ENCODE measurements at regions not wholly inside any gene's neighbourhood (a gene's known extent, or its start where the extent isn't known, plus 50 kb on each side); places are given as distances from the start of the nearest gene placed in this dataset.

DNA sequence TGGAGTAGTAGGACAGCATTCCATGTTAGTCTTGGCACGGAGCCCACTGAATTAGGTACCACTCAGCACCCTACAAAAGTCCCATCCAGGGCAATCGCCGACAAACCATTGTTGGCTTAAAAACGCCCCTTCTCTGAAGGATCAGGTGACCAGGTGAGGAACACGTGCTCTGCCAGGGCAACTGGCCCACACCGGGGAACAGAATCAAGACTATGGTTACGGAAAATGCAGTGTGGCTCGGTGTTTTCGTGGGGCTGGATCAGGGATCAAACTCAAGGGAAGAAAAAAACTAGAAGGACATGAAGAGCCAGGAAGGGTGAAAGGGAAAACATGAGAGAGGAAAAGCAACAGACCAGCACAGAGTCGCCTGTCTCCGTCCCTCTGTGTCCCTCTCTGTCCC, 177.8 kb upstream of the ARID1B start:
- Mint-ChIP-seq H3K9me3 (peaks cover 0 to 8% (median 0%) of the 10 kb centered on the region in 7 donors), H3K27ac (peak overlapping the region in 1 of 3 donors; percentile 2), H3K27me3 (peaks cover 8% of the 10 kb centered on the region), H3K4me3 (no peak overlapping the region), H3K4me1 (peaks cover 0 to 2% (median 0%) of the 10 kb centered on the region in 4 donors), H3K36me3 (no peaks in the 10 kb centered on the region)
- Histone ChIP-seq H3K27me3 (ENCODE audit: control insufficient read depth, insufficient read depth, low read length) (peaks cover 4% of the 10 kb centered on the region), H3K27ac (ENCODE audit: insufficient read depth, low read length, poor library complexity, severe bottlenecking) (no peak overlapping the region), H3K4me1 (ENCODE audit: control insufficient read depth, insufficient read depth, low read length, poor library complexity, severe bottlenecking) (no peaks in the 10 kb centered on the region), H3K4me3 (ENCODE audit: low read depth, low read length) (no peak overlapping the region), H3K36me3 (ENCODE audit: control insufficient read depth, insufficient read depth, low read length) (no peaks in the 10 kb centered on the region), H3K9me3 (ENCODE audit: control insufficient read depth in 2 of 2, low read length in 2 of 2) (no peaks in the 10 kb centered on the region)
- no peak for DNase-seq
- no peak for ATAC-seq (ENCODE audit: low read depth in 2 of 2)

DNA sequence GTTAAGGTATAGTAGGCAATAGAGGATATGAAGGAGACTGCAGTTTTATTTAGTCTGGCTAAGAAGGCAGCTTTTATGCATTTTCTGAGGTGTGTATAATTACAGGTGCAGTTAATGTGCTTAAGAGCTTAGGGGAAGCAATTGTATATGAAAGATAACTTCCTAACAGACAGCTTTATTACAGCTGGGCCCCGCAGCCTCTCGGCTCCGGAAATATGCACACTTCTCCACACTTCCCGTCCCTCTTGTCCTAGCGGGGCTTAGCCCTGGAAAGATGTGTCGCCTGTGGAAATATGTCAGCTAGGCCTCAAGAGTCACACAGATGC, 178.4 kb upstream of the ARID1B start:
- Mint-ChIP-seq H3K27me3 (peaks cover 10% of the 10 kb centered on the region), H3K4me3 (no peak overlapping the region), H3K27ac (peak overlapping the region in 1 of 3 donors; percentile 57), H3K36me3 (no peaks in the 10 kb centered on the region), H3K4me1 (peaks cover 0 to 2% (median 0%) of the 10 kb centered on the region in 4 donors), H3K9me3 (peaks cover 0 to 6% (median 0%) of the 10 kb centered on the region in 7 donors)
- no peak overlapping the region for H3K4me3 ChIP-seq (ENCODE audit: low read depth, low read length)
- H3K4me1 ChIP-seq (ENCODE audit: control insufficient read depth, insufficient read depth, low read length, poor library complexity, severe bottlenecking) = no peaks in the 10 kb centered on the region
- peaks cover 4% of the 10 kb centered on the region for H3K27me3 ChIP-seq (ENCODE audit: control insufficient read depth, insufficient read depth, low read length)
- no peaks in the 10 kb centered on the region for H3K36me3 ChIP-seq (ENCODE audit: control insufficient read depth, insufficient read depth, low read length)
- H3K27ac ChIP-seq (ENCODE audit: insufficient read depth, low read length, poor library complexity, severe bottlenecking) = no peak overlapping the region
- ATAC-seq (ENCODE audit: low read depth in 2 of 2) (no peak), DNase-seq (no peak)
- H3K9me3 ChIP-seq (ENCODE audit: control insufficient read depth in 2 of 2, low read length in 2 of 2) = no peaks in the 10 kb centered on the region

DNA sequence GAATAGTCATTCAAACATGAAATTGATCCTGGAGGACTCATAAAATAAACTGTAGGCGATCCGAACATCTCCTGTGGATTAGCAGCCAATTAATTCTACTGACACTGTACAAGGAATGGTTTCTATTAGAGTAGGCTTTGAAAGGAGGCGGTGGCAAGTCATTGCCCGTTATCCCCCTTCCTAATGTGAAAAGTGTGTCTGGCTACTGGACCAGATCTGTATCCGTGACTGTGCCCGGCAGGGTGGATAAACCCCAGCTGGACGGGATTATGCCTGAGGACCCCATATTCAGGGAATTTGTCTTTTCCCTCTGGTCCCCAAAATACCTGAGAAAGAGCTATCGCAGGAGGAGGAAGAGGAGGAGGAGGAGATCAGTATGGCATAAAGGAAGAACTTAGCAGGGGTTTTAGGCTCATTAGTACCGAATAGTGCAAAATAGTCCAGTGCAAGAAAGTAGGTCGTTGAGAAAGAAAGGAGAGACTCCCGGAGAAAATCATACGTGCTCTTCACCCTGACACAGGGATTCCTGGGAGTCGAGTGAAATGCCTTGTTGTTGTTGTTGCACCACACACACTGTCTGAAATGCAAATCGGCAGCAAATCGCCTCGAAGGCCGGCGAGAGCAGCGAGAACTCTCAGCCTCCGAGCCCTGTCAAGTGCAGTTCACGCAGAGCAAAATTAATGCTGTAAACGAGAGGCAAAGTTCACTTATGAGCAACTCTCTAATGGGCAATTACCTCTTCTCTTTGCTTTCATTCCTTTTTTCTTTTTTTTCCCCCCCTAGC, 178.9 kb upstream of the ARID1B start:
- peaks cover 0 to 2% (median 0%) of the 10 kb centered on the region in 4 donors for H3K4me1 Mint-ChIP-seq
- no peak for ATAC-seq (ENCODE audit: low read depth in 2 of 2)

DNA sequence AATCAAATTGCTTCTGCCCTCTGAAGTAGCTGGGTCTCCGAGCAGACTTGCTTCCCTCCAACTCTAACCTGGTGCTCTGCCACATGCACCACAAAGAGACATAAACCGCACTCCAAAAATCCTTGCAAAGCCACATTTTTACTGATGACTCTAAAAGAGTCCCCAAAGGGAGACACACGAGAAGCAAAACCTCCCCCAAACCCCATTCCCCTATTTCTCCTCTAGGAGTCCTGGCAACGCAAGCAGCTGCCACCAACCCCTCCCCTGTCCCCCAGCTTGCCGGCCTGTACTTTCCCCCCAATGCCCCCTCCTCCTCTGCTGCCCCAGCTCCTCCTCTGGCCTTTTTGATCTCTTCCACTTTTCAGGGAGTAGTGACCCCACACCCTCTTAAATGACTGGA, 180.1 kb upstream of the ARID1B start:
- H3K36me3 ChIP-seq (ENCODE audit: control insufficient read depth, insufficient read depth, low read length) = no peaks in the 10 kb centered on the region
- Mint-ChIP-seq H3K4me3 (no peak overlapping the region), H3K36me3 (no peaks in the 10 kb centered on the region), H3K27ac (no peak overlapping the region), H3K27me3 (peaks cover 15% of the 10 kb centered on the region), H3K4me1 (peaks cover 0 to under 1% (median 0%) of the 10 kb centered on the region in 4 donors), H3K9me3 (peaks cover 0 to 2% (median 0%) of the 10 kb centered on the region in 7 donors)
- no peak overlapping the region for H3K4me3 ChIP-seq (ENCODE audit: low read depth, low read length)
- no peaks in the 10 kb centered on the region for H3K4me1 ChIP-seq (ENCODE audit: control insufficient read depth, insufficient read depth, low read length, poor library complexity, severe bottlenecking)
- ATAC-seq (ENCODE audit: low read depth in 2 of 2) (no peak), DNase-seq (no peak)
- H3K27ac ChIP-seq (ENCODE audit: insufficient read depth, low read length, poor library complexity, severe bottlenecking) = no peak overlapping the region
- no peaks in the 10 kb centered on the region for H3K9me3 ChIP-seq (ENCODE audit: control insufficient read depth in 2 of 2, low read length in 2 of 2)
- no peaks in the 10 kb centered on the region for H3K27me3 ChIP-seq (ENCODE audit: control insufficient read depth, insufficient read depth, low read length)

More for the DNA sequence above, 178.9 kb upstream of the ARID1B start:
- no peaks in the 10 kb centered on the region for H3K36me3 Mint-ChIP-seq
- no peaks in the 10 kb centered on the region for H3K27me3 ChIP-seq (ENCODE audit: control insufficient read depth, insufficient read depth, low read length)
- no peaks in the 10 kb centered on the region for H3K9me3 ChIP-seq (ENCODE audit: control insufficient read depth in 2 of 2, low read length in 2 of 2)
- H3K4me3 Mint-ChIP-seq = no peak overlapping the region
- peaks cover 0 to 6% (median 0%) of the 10 kb centered on the region in 7 donors for H3K9me3 Mint-ChIP-seq
- DNase-seq = no peak
- no peaks in the 10 kb centered on the region for H3K36me3 ChIP-seq (ENCODE audit: control insufficient read depth, insufficient read depth, low read length)
- peak overlapping the region in 1 of 3 donors; percentile 57 for H3K27ac Mint-ChIP-seq
- no peak overlapping the region for H3K27ac ChIP-seq (ENCODE audit: insufficient read depth, low read length, poor library complexity, severe bottlenecking)
- peaks cover 10% of the 10 kb centered on the region for H3K27me3 Mint-ChIP-seq
- H3K4me1 ChIP-seq (ENCODE audit: control insufficient read depth, insufficient read depth, low read length, poor library complexity, severe bottlenecking) = no peaks in the 10 kb centered on the region
- no peak overlapping the region for H3K4me3 ChIP-seq (ENCODE audit: low read depth, low read length)

DNA sequence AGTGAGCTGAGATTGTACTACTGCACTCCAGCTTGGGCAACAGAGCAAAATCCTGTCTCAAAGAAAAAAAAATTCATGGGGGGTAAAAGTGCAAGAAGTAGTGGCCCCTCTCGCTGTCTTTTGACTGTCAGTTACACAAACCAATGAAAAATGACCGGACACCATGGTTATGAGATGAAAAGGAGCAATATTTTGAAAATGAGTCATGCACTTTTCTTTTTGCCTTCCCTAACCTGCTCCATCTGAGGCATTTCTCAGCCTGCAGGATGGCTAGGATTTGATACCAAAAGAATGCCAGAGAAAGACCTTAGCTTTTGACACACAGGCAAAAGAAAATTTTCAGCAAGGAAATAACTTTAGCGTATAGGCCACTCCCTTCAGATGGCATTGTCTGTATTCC, 181.7 kb upstream of the ARID1B start:
- Histone ChIP-seq H3K4me1 (ENCODE audit: control insufficient read depth, insufficient read depth, low read length, poor library complexity, severe bottlenecking) (no peaks in the 10 kb centered on the region), H3K27ac (ENCODE audit: insufficient read depth, low read length, poor library complexity, severe bottlenecking) (no peak overlapping the region), H3K4me3 (ENCODE audit: low read depth, low read length) (no peak overlapping the region), H3K27me3 (ENCODE audit: control insufficient read depth, insufficient read depth, low read length) (no peaks in the 10 kb centered on the region), H3K36me3 (ENCODE audit: control insufficient read depth, insufficient read depth, low read length) (no peaks in the 10 kb centered on the region), H3K9me3 (ENCODE audit: control insufficient read depth in 2 of 2, low read length in 2 of 2) (no peaks in the 10 kb centered on the region)
- Mint-ChIP-seq H3K4me1 (no peaks in the 10 kb centered on the region), H3K4me3 (no peak overlapping the region), H3K9me3 (peaks cover 0 to 4% (median 0%) of the 10 kb centered on the region in 7 donors), H3K27me3 (peaks cover 23% of the 10 kb centered on the region), H3K36me3 (no peaks in the 10 kb centered on the region), H3K27ac (no peak overlapping the region)
- no peak for DNase-seq
- no peak for ATAC-seq (ENCODE audit: low read depth in 2 of 2)

DNA sequence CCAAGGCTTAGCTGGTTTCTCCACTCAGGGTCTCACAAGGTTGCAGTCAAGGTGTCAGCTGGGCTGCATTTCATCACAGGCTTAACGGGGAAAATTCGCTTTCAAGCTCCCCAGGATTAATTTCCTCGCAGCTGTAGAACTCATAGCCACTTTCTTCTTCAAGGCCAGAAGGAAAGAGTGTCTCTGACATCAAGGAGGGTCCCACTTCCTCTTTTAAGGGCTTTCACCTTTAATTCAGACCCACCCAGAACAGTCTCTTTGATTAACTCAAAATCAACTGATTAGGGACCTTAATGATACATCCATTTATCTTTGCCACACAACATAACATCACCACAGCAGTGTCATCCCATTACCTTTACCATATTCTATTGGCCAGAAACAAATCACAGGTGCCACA, 183.3 kb upstream of the ARID1B start:
- no peak overlapping the region for H3K4me3 Mint-ChIP-seq
- no peaks in the 10 kb centered on the region for H3K4me1 Mint-ChIP-seq
- H3K27ac Mint-ChIP-seq = no peak overlapping the region
- Histone ChIP-seq H3K27me3 (ENCODE audit: control insufficient read depth, insufficient read depth, low read length) (peaks cover 3% of the 10 kb centered on the region), H3K36me3 (ENCODE audit: control insufficient read depth, insufficient read depth, low read length) (no peaks in the 10 kb centered on the region), H3K9me3 (ENCODE audit: control insufficient read depth in 2 of 2, low read length in 2 of 2) (no peaks in the 10 kb centered on the region), H3K4me1 (ENCODE audit: control insufficient read depth, insufficient read depth, low read length, poor library complexity, severe bottlenecking) (no peaks in the 10 kb centered on the region), H3K4me3 (ENCODE audit: low read depth, low read length) (no peak overlapping the region), H3K27ac (ENCODE audit: insufficient read depth, low read length, poor library complexity, severe bottlenecking) (no peak overlapping the region)
- H3K9me3 Mint-ChIP-seq = peaks cover 0 to 4% (median 0%) of the 10 kb centered on the region in 7 donors
- H3K36me3 Mint-ChIP-seq = no peaks in the 10 kb centered on the region
- DNase-seq = no peak
- ATAC-seq (ENCODE audit: low read depth in 2 of 2) = no peak
- peaks cover 27% of the 10 kb centered on the region for H3K27me3 Mint-ChIP-seq

DNA sequence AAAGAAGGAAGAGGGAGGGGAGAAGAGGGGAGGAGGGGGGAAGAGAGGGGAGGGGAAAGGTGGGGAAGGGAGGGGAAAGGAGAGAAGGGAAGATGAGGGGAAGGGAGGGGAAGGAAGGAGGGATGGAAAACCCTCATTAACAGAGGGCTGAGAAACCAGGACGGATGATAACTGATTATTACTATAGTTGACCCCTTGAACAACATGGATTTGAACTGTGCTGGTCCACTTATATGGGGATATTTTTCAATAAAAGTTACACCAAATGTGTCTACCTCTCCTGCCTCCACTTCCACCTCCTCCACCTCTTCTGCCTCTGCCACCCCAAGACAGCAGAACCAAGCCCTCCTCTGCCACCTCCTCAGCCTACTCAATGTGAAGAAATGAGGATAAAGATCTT, 184.1 kb upstream of the ARID1B start:
- Histone ChIP-seq H3K36me3 (ENCODE audit: control insufficient read depth, insufficient read depth, low read length) (no peaks in the 10 kb centered on the region), H3K4me1 (ENCODE audit: control insufficient read depth, insufficient read depth, low read length, poor library complexity, severe bottlenecking) (no peaks in the 10 kb centered on the region), H3K27me3 (ENCODE audit: control insufficient read depth, insufficient read depth, low read length) (peaks cover 3% of the 10 kb centered on the region), H3K4me3 (ENCODE audit: low read depth, low read length) (no peak overlapping the region), H3K9me3 (ENCODE audit: control insufficient read depth in 2 of 2, low read length in 2 of 2) (no peaks in the 10 kb centered on the region), H3K27ac (ENCODE audit: insufficient read depth, low read length, poor library complexity, severe bottlenecking) (no peak overlapping the region)
- H3K36me3 Mint-ChIP-seq = no peaks in the 10 kb centered on the region
- H3K4me3 Mint-ChIP-seq = no peak overlapping the region
- no peak for DNase-seq
- no peak overlapping the region for H3K27ac Mint-ChIP-seq
- peaks cover 27% of the 10 kb centered on the region for H3K27me3 Mint-ChIP-seq
- H3K4me1 Mint-ChIP-seq = no peaks in the 10 kb centered on the region
- H3K9me3 Mint-ChIP-seq = peaks cover 0 to 4% (median 0%) of the 10 kb centered on the region in 7 donors
- no peak for ATAC-seq (ENCODE audit: low read depth in 2 of 2)

DNA sequence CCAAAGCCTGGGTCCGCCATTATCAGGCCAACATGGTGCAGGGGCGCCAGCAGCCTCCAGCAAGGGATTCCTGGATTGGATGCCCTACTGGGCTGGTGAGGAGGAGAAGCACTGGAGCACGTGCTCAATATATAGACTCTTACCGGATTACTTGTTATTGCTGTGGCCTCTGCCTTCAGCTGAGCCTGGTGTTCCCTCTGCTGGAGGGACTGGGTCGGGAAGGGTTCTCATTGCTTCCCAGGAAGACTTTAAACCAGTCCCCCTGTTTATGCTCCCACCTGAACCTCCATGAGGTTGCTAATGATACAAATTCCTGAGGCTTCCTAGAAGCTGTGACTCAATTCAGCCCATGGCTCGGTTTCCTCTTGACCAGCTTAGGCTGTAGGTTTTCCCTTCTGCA, 186.7 kb upstream of the ARID1B start:
- DNase-seq = no peak
- Mint-ChIP-seq H3K9me3 (peaks cover 0 to 4% (median 0%) of the 10 kb centered on the region in 7 donors), H3K4me3 (no peak overlapping the region), H3K27me3 (peaks cover 27% of the 10 kb centered on the region), H3K4me1 (no peaks in the 10 kb centered on the region), H3K27ac (no peak overlapping the region), H3K36me3 (no peaks in the 10 kb centered on the region)
- Histone ChIP-seq H3K9me3 (ENCODE audit: control insufficient read depth in 2 of 2, low read length in 2 of 2) (peaks cover 0 to 3% of the 10 kb centered on the region in 2 experiments), H3K4me3 (ENCODE audit: low read depth, low read length) (no peak overlapping the region), H3K36me3 (ENCODE audit: control insufficient read depth, insufficient read depth, low read length) (no peaks in the 10 kb centered on the region), H3K4me1 (ENCODE audit: control insufficient read depth, insufficient read depth, low read length, poor library complexity, severe bottlenecking) (no peaks in the 10 kb centered on the region), H3K27me3 (ENCODE audit: control insufficient read depth, insufficient read depth, low read length) (peaks cover 11% of the 10 kb centered on the region), H3K27ac (ENCODE audit: insufficient read depth, low read length, poor library complexity, severe bottlenecking) (no peak overlapping the region)
- ATAC-seq (ENCODE audit: low read depth in 2 of 2) = no peak

Data from CD4-positive, CD25-positive, alpha-beta regulatory T cell (primary cell).